ENCODE measurements at regions not wholly inside any gene's neighbourhood (a gene's known extent, or its start where the extent isn't known, plus 50 kb on each side); places are given as distances from the start of the nearest gene placed in this dataset.
A peak's percentile ranks its signal among the peaks of the same experiment; 100 is the strongest.

DNA sequence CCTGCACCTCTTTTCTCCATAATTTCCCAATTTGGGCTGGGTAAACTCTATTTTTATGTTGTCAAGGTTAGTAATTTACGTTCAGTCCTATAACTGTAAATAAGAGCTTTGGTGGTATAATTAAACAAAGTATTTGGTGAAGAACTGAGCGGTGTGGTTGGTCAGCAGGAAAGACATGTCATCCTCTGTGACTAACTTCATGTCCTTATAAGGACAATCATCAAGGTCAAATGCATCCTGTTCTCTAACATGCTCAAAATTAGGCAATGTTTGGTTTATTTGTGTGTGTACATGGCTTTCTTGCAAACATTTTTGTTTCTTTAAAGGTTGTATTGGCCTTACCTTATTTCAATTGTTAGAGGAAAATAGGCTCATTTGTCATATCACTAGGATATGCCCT lies 121.5 kb upstream of the NABP1 start:
- ATAC-seq (no peak), DNase-seq (ENCODE audit: low spot score) (no peak)

DNA sequence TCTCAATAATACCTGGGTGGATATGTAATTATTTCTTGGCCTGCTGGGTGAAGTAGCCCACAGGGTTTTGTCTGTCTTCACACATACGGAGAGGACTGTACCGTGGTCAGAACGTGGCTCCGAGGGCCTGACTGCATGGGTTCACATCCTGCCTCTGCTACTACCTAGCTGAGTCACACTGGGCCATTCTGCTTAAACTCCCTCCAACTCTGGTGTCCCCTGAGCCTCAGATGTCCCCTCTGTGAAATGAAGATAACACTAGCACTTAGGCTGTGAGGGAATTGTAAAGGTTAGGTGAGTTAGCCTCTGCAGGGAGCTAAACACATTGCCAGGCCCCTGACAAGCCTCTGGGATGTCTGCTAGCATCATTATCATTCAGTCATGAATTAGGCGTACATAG lies 120.1 kb upstream of the NABP1 start:
- no peak for ATAC-seq
- DNase-seq (ENCODE audit: low spot score), result no peak

DNA sequence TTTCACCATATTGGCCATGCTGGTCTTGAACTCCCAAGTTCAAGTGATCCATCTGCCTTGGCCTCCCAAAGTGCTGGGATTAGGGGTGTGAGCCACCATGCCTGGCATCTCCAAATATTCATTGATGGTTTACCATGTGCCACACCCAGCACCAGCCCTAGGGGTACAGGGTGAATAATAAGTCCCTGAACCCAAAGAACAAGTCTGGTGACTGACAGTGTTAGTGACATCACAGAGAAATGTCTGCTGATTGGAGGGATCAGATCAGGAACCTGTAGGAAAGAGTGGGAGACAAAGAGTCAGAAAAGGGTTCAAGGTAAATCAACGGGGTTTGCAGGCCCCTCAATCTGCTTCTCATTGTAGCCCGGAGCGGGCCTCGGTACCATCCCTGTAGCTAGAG lies 118.4 kb upstream of the NABP1 start:
- ATAC-seq (no peak), DNase-seq (ENCODE audit: low spot score) (no peak)

DNA sequence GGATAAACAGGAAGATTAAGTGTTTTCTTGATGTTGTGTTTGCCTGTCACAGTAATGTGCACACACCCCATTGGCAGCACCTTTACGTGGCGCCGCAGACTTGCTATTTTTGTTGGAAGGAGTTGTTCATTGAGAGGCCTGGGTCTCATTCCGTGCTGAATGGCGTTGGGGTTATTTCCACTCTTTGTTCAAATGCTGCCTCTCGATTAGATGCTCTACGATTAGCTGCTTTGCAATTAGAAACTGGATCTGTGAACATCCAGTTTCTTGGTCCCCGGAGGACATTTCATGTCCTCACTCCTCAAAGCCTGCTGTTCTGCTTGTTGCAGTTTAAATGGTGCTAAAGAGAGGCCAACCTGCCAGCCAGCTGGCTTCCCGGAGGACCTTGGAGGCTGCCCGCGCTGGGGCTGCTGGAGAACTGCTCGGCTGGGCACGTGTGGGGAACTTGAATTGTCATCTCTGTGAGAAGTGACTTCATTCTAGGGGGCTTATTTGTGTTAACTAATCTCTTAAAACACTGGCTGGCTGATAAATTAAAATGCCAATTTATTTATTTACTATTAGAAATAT lies 117.4 kb upstream of the NABP1 start:
- DNase-seq (ENCODE audit: low spot score) (no peak), ATAC-seq (no peak)

DNA sequence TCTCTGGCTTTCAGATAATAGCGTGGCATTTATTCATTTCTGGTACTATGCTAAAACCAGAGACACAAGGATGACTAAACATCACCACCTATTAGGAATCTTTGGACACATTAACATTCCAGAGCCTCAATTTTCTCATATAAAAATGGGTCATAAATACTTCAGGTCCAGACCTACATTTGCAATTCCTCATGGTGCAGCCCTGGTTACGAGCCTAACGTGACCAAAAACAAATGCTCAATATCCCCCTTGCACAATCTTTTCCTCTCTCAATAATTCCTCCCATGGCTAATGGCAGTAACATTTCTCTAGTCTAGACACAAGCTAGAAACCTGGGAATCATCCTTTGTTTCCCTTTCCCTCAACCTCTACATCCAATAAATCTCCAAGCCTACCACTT lies 112.8 kb upstream of the NABP1 start:
- DNase-seq (ENCODE audit: low spot score), result no peak
- ATAC-seq, result no peak

DNA sequence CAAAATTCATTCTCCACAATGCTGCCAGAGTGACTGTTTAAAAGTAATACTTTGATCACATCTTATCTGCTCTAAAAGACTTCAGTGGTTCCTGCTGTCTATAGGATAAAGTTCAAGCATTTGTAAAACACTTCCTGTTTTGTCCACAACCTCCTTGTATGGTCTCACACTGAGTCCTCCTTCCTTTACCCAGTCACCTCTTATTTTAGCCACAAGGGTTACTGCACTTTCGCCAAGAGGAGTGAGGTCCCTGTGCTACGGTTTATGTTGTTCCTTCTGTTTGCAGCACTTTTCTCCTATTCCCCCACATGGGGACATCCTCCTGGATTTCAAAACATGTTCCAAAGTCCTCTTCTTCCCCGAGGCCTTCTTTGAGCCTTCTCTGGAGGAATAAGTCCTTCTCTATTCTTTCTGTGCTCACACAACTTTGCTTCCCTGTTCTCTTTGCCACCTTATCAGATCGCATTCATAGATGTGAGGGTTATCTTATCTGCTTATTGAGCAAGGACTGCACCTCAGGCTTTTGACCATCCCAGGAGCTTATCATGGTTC lies 112.2 kb upstream of the NABP1 start:
- ATAC-seq (peak; percentile 23), DNase-seq (ENCODE audit: low spot score) (no peak)

DNA sequence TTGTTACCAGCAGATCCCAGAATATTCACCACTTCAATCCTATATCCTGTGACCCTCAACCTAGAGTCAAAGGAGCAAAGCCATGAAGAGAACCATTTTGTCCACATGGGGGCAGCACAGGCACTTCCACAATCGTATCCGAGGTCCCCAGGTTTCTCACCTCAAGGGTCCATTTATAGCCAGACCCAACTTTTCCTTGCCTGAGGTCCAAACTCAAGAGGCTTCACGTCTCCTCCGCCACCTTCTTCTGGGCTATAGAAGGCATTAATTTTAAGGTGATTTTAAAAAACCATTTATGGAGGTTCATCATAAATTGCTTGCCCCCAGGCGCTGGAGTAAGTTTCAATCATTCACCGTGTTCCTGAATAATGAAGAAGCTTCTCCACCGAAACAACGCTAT lies 111.6 kb upstream of the NABP1 start:
- peak; percentile 59 for DNase-seq (ENCODE audit: low spot score)
- peak; percentile 91 for ATAC-seq

DNA sequence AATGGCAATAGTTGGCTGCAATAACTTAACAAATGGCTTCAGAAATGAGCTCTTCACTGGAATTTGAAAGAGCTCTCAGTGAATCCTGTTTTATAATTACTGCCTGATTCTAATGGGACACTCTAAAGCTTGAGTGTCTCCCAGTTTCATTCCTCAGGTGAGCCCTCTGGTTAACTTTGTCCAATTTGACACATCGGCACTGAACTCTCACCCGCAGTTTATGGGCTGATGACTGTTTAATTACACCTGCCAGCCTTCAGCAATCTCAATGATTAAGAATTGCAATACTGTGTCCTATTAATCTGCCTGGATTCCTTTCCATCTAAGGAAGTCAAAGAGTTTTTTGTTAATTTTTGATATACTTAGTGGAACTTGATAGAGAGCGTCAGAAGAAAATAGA lies 110.7 kb upstream of the NABP1 start:
- no peak for ATAC-seq
- no peak for DNase-seq (ENCODE audit: low spot score)

DNA sequence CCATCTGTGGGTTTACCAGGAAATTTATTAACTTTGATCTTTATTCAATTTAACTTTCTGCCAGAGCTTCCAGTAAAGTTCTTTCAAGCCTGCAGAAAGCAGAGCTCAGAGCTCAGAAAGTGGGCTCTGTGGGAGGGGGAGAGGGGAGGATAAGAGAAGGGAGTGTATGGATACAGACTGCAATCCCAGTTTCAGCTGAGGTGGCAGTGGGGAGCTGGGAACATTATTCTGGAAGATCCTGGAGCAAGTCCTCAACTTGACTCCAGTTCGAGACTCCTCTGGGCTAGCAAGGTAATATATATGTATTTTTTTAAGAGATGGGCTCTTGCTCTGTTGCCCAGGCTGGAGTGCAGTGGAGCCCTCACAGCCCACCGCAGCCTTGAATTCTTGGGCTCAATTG lies 108.9 kb upstream of the NABP1 start:
- DNase-seq (ENCODE audit: low spot score), result no peak
- no peak for ATAC-seq

DNA sequence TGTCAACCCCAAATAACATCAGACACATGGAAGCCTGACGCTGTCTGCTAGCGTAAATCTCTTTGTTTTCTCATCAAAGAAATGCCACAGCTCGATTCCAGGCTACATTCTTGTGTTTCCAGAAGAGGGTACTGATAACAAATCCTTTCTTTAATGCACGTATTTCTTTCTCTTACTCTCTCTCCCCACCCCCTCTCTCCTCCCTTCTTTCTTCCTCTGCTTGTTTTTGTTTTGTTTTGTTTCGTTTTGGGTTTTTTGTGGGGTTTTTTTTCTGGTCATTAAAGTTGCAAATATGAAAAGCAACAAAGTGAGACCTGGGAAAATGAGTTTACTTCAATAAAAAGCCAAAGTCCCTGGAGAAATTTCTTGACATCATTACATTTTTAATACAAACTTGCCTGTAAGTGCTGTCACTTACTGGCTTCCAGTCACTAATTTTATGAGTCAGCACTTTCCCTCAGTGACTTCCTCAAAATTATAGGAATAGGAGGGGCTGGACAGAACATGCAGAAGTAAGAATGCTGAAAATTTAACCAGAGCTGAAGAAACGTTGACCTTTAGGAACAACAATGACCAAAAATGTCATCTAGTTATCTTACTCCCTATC lies 106.7 kb upstream of the NABP1 start:
- ATAC-seq, result peak; percentile 91
- no peak for DNase-seq (ENCODE audit: low spot score)

DNA sequence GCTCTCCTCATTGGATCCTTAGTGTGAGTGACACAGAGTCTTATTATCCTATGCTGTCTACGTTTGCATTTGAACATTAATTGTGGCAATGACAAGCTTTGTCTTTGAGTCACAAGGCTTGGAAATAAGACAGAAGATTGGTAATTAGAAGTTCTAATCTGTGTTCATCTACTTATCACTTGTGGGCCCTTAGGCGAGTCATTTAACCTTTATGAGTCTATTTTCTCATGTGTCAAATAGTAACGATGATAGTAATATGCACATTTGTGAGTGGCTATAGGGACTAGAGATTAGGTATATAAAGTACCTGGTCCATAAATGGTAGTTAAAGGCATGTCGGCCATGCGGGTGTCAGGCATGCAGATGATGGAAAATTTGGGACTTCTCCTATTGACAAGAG lies 105.6 kb upstream of the NABP1 start:
- DNase-seq (ENCODE audit: low spot score) (no peak), ATAC-seq (no peak)

DNA sequence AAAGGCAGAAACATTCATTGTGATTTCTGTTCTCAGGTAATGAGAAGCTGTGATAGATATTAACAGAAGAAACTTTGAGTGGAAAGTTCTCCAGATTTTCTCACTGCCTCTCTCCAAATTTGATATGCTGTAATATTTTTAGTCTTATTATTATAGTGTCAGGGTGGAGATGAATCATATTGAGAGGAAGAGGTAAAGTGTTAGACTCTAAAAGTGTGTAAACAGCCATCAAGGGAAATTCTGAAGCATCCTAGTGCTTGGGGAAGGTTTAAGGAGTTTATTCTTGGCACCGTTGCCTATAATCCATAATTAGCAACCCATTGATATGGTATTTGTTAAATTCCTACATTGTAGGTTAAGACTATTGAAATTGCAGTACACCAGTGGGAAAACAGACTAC lies 104.7 kb upstream of the NABP1 start:
- ATAC-seq, result no peak
- DNase-seq (ENCODE audit: low spot score), result no peak

DNA sequence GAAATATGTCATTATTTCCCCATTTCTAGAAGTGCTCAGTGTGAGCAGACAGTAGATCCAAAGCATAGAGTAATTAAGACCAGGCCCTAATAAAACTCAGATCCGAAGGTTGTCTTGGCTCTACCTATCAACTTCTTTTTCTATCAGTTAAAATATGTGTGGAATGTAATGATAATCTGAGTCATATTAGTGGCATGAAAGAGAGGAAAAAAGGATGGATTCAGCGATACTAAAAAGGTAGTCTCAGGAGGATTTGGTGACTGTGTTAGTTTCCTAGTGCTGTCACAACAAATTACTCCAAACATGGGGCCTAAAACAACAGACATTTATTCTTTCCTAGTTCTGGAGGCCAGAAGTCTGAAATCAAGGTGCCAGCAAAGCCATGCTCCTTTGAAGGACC lies 103.7 kb upstream of the NABP1 start:
- ATAC-seq (no peak), DNase-seq (ENCODE audit: low spot score) (no peak)

DNA sequence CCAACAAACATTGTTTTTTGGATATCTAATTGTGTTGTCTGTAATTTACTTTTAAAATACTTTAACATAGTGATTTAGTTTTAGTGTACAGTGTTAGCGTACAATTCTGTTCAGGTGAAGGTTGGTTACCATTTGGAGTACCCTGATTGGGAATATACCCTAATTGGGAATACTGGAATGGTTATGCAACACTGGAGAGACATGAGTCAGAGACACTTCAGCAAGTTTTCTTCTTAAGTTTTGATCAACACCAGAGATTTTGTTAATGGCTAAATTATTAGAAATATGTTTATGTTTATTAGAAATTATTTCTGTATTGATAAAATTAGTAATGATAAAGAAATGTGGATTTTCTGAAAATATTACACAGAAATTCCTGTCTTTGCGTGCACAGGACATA lies 100.3 kb upstream of the NABP1 start:
- ATAC-seq, result no peak
- DNase-seq (ENCODE audit: low spot score), result no peak

DNA sequence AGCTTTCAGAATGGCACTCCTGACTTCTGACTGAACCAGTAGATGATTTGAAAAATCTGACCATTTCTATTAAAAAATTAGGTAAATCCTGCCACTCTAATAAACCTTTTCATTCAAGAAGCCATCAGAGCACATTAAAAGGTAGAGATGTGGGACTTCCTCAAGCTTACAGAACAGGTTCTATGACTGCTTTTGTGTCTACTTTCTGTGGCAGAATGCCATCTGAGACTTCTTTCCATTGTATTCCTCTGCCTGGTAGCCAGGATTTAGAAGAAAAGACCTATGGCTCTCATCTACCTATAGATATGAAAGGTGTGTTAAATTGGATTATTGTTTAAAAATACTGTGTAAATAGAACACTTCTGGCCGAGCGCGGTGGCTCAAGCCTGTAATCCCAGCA lies 99.9 kb upstream of the NABP1 start:
- no peak for DNase-seq (ENCODE audit: low spot score)
- ATAC-seq, result no peak

DNA sequence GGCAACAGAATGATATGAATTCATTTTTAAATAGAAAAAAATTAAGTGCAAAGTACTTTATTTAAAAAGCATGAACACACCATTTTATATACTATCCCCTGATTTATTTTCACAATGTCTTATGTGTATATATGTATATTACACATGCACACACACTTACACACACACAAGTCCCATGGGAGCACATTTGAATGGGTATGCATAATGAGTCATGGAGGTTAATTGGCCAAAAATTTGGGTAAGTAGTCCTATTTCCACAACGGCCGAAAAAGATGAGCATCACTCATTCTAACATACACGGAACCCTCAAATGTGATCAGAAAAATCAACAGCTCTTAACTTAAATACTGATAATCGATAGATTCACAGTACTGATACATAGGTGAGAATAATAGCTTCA lies 97.4 kb upstream of the NABP1 start:
- no peak for ATAC-seq

DNA sequence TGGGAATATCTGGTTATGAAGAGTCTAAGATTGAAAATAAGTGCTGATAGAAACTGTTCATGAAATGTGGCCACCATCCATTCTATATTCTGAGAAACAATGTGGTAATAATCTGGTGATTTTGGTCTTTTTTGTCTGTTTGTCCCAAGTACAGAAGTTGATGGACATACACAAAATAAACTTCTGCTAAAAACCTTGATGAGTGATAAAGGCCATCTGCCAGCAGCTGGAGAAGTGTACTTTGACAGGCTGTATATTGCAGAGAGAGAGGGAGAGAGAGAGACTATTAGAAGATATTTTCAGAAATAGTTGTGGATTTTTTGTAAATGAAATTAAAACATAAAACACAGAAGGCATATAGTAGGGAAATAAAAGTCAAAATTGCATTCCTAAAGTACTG lies 96.9 kb upstream of the NABP1 start:
- no peak for ATAC-seq
- DNase-seq (ENCODE audit: low spot score), result no peak

More for the DNA sequence above, 97.4 kb upstream of the NABP1 start:
- DNase-seq (ENCODE audit: low spot score), result no peak

DNA sequence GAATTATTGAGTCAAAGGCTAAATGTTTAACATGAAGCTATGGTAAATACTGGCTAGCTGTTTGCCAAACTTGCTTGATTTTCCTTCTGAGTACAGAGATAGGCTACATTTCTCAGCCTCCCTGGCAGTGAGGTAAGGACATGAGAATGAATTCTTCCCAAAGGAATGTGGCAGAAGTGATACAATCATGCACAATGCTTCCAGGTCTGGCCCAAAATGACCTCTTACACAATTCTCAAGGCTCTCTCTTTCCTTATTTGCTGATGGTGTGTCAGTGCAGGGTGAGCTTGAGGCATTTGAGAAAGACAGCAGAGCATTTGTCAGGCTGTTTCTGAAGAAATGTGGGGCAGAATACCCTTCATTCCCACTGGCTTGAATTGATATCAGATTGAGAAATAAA lies 95.6 kb upstream of the NABP1 start:
- no peak for ATAC-seq
- no peak for DNase-seq (ENCODE audit: low spot score)

DNA sequence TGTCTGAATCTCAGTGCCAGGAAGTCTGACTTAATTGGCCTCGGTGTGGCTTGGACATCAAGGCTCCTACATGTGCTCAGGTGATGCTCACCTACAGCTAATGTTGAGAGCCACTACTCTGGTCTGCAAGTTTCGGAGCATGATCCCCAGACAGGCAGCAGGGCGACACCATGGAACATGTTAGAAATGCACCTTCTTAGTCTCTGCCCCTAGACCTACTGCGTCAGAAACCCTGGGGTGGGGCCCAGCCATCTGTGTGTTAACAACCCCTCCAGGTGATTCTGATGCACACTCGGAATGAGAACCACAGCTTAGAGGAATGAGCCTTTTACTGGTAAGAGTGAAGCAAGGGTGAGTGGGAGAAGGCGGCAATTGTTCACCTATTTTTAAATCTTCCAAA lies 86.9 kb upstream of the NABP1 start:
- ATAC-seq (no peak), DNase-seq (ENCODE audit: low spot score) (no peak)

DNA sequence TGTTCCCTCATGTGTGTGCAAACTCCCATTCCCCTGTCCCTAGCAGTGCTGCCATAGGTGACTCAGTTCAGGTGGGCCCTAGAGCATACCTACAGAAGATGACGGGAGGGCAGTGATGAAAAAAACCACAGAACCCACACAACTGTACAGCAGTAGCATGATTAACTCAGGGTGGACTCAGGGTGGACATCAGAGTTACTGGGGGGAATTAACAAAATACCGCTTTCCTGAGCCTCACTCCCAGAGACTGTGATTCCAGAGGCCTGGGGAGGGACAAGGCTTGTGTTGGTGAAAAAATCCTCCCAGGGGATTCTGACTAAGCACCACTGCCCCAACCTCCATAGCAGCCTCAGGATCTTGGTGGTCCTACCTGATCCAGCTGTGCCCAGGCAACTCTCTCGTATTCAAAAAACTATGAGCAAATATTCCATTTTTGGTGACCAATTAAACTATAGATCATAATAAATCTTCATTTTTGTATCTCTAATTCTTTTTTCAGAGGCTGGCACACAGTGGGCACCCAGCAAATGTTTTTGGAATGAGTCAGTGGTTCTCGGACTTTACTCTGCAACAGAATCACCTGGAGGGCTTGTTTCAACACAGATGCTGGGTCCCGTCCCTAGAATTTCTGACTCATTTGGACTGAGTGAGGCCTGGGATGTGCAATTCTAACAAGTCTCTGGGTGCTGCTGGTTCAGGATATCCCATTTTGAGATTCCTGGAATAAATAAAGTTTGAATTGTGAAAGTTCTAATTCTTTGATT lies 84.1 kb upstream of the NABP1 start:
- ATAC-seq (no peak), DNase-seq (ENCODE audit: low spot score) (no peak)

DNA sequence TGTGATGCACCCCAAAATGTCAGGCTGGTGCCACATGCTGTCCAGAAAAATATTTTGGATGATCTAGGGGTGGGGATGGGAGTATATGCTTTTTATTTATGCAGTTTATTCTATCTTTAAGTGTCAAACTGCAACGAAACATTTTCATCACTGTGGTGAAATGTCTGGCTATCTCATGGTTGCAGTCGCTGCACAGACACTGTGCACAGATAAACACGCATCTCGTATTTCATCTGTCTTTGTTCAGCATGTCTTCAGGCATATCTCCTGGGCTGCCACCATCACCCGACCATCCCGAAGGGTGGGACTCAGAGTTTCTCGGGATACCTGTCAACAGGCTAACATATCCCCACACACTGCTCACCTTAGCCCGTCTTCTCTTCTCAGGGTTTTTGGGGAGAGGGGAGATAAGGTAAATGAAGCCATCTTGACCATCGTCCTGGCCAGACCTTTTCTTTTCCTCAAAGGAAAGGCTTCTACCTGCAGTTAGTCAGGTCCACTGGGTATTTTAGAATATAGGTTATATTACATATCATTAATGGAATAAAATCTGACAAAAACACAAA lies 80.7 kb upstream of the NABP1 start:
- ATAC-seq (no peak), DNase-seq (ENCODE audit: low spot score) (no peak)

DNA sequence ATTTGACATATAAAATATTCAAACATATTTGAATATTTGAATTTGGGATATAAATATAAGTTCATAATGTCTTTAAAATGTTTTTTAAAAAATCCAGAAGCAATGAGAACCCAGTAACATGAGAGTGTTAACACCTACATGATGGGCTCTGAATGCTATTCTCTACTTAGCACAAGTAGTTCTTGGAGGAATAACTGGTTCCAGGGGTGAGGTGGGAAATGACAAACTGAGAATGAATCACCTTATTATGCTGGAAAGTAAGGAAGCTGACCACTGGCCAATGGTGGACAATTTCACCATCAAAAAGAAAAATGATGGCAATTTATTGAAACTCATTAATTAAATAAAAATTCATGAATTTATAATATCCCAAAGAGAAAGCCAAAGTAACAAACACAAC lies 79.6 kb upstream of the NABP1 start:
- DNase-seq (ENCODE audit: low spot score) (no peak), ATAC-seq (no peak)
